A549 (cell line): ENCODE measurements at regions not wholly inside any gene's neighbourhood (a gene's known extent, or its start where the extent isn't known, plus 50 kb on each side); places are given as distances from the start of the nearest gene placed in this dataset.

ENCODE experiments used
- ATAC-seq, 2 experiments: fragments of 200-7000 bp in 1 of 2; fragments of >200 bp in 1 of 2; cut with Nextera tagmentation in 1 of 2; cut with Tn5 transposase in 1 of 2; 3 replicates each; pipeline versions ENCODE4 v1.8.0 to v1.9.1; 2018 to 2020; ENCODE audit warnings: mild to moderate bottlenecking in 1 of 2, moderate library complexity in 1 of 2
- CTCF ChIA-PET: fragments of 300-600 bp; sonication (Branson Sonifier 250); formaldehyde crosslinking; extraction: SDS; loops from one replicate; lab custom pipeline; 2021; ENCODE audit warnings: antibody characterized with exemption, inconsistent platforms; lab: Yijun Ruan, JAX
- POLR2A ChIA-PET: fragments of 350-600 bp; formaldehyde crosslinking; extraction: SDS; loops from one replicate; lab custom pipeline; 2021; ENCODE audit warnings: antibody characterized with exemption, inconsistent platforms; lab: Yijun Ruan, JAX
- DNase-seq, 2 experiments: peaks; one replicate each; pipeline versions ENCODE4 v3.0.0 to v3.0.0-alpha.2; 2011 to 2016; ENCODE audit warnings: low read depth in 1 of 2, low spot score in 1 of 2
- FAIRE-seq: peaks from 2 replicates; lab custom pipeline; 2011; peaks lifted over from hg19 to GRCh38; lab: Jason Lieb, UNC
- H3K27ac ChIP-seq, 2 experiments: fragments of >200 bp; sonication (Bioruptor Twin); formaldehyde crosslinking; 3 replicates each; pipeline ENCODE4 v1.5.1; 2016 to 2017
- H3K4me1 ChIP-seq: fragments of >200 bp; sonication (Bioruptor Twin); formaldehyde crosslinking; 3 replicates; pipeline ENCODE4 v1.6.1; 2016
- H3K4me2 ChIP-seq: fragments of >200 bp; sonication (Bioruptor Twin); formaldehyde crosslinking; 3 replicates; pipeline ENCODE4 v1.6.1; 2016
- H3K4me3 ChIP-seq: fragments of >200 bp; sonication (Bioruptor Twin); formaldehyde crosslinking; 3 replicates; pipeline ENCODE4 v1.5.1; 2016
- H3K9me3 ChIP-seq: fragments of >200 bp; sonication (Bioruptor Twin); formaldehyde crosslinking; 3 replicates; pipeline ENCODE4 v1.6.1; 2016
- BCL3 ChIP-seq: fragments of >200 bp; sonication (Bioruptor Twin); formaldehyde crosslinking; IDR thresholded peaks from 3 replicates; pipeline ENCODE4 v1.6.1; 2016
- BHLHE40 ChIP-seq: IDR thresholded peaks from 2 replicates; pipeline ENCODE4 v1.6.1; 2012; ENCODE audit warnings: low read depth, low read length, inconsistent platforms
- CBX2 ChIP-seq: fragments of 200-600 bp; sonication (generic); IDR thresholded peaks from 2 replicates; pipeline ENCODE4 v1.6.1; 2016; ENCODE audit warnings: low read depth, mild to moderate bottlenecking, borderline replicate concordance
- CBX8 ChIP-seq: fragments of 200-600 bp; sonication (generic); IDR thresholded peaks from 2 replicates; pipeline ENCODE4 v1.6.1; 2016
- CHD4 ChIP-seq: fragments of 200-600 bp; sonication (generic); IDR thresholded peaks from 2 replicates; pipeline ENCODE4 v1.6.1; 2016; ENCODE audit warnings: antibody characterized with exemption, mild to moderate bottlenecking, borderline replicate concordance
- E2F6 ChIP-seq: IDR thresholded peaks from 2 replicates; pipeline ENCODE4 v1.6.1; 2012; ENCODE audit warnings: low read depth, borderline replicate concordance
- EHF ChIP-seq: fragments of 250-450 bp; sonication (Bioruptor Pico); IDR thresholded peaks from 2 replicates; pipeline ENCODE4 v1.5.0; 2020; ENCODE audit warnings: mild to moderate bottlenecking
- ESRRA ChIP-seq: fragments of 150-350 bp; IDR thresholded peaks from 2 replicates; pipeline ENCODE4 v1.6.1; 2014; ENCODE audit warnings: mild to moderate bottlenecking, low read length, borderline replicate concordance
- FOSB ChIP-seq: fragments of 250-450 bp; sonication (Bioruptor Pico); IDR thresholded peaks from 2 replicates; pipeline ENCODE4 v1.5.0; 2020; ENCODE audit warnings: mild to moderate bottlenecking, moderate library complexity
- GATA3 ChIP-seq: IDR thresholded peaks from 2 replicates; pipeline ENCODE4 v1.6.1; 2012; ENCODE audit warnings: borderline replicate concordance
- HDAC2 ChIP-seq: fragments of 200-600 bp; sonication (generic); IDR thresholded peaks from 2 replicates; pipeline ENCODE4 v1.6.1; 2016
- HOXA7 ChIP-seq: fragments of 250-450 bp; sonication (Bioruptor Pico); IDR thresholded peaks from 2 replicates; pipeline ENCODE4 v1.5.0; 2020; ENCODE audit warnings: mild to moderate bottlenecking, moderate library complexity
- HOXB13 ChIP-seq: fragments of 250-450 bp; sonication (Bioruptor Pico); IDR thresholded peaks from 2 replicates; pipeline ENCODE4 v1.5.0; 2020; ENCODE audit warnings: low read depth, mild to moderate bottlenecking, moderate library complexity
- HOXB5 ChIP-seq: fragments of 250-450 bp; sonication (Bioruptor Pico); IDR thresholded peaks from 2 replicates; pipeline ENCODE4 v1.5.0; 2020; ENCODE audit warnings: mild to moderate bottlenecking, moderate library complexity
- JUN ChIP-seq, 2 experiments: fragments of >200 bp; sonication (Bioruptor Twin); formaldehyde crosslinking; IDR thresholded peaks; 2 replicates in 1 of 2; 3 replicates in 1 of 2; pipeline ENCODE4 v1.6.1; 2016 to 2017
- MAX ChIP-seq: IDR thresholded peaks from 2 replicates; pipeline ENCODE4 v1.6.1; 2012
- MYC ChIP-seq: IDR thresholded peaks from 2 replicates; pipeline ENCODE4 v1.6.1; 2012; ENCODE audit warnings: mild to moderate bottlenecking, inconsistent platforms, low read length, improper control_type of control experiment, borderline replicate concordance
- NPAS2 ChIP-seq: fragments of 250-450 bp; sonication (Bioruptor Pico); IDR thresholded peaks from 2 replicates; pipeline ENCODE4 v1.8.0; 2022; ENCODE audit warnings: mild to moderate bottlenecking, moderate library complexity, borderline replicate concordance
- NR3C1 ChIP-seq: fragments of >200 bp; sonication (Bioruptor Twin); formaldehyde crosslinking; IDR thresholded peaks from 3 replicates; pipeline ENCODE4 v1.6.1; 2017
- RFX5 ChIP-seq: fragments of 450-650 bp; IDR thresholded peaks from 2 replicates; pipeline ENCODE4 v1.7.1; 2014; ENCODE audit warnings: antibody characterized with exemption, mild to moderate bottlenecking, moderate library complexity
- SMC3 ChIP-seq: fragments of >200 bp; sonication (Bioruptor Twin); formaldehyde crosslinking; IDR thresholded peaks from 3 replicates; pipeline ENCODE4 v1.6.1; 2018; ENCODE audit warnings: inconsistent platforms
- TFCP2L1 ChIP-seq: fragments of 250-450 bp; sonication (Bioruptor Pico); IDR thresholded peaks from 2 replicates; pipeline ENCODE4 v1.5.0; 2021; ENCODE audit warnings: mild to moderate bottlenecking
- TP53 ChIP-seq: fragments of 250-450 bp; sonication (Bioruptor Pico); IDR thresholded peaks from 2 replicates; pipeline ENCODE4 v1.5.0; 2021; ENCODE audit warnings: mild to moderate bottlenecking, moderate library complexity
- USF2 ChIP-seq: fragments of 450-650 bp; IDR thresholded peaks from 2 replicates; pipeline ENCODE4 v1.6.1; 2014; ENCODE audit warnings: antibody characterized with exemption
- ZC3H11A ChIP-seq: fragments of 450-650 bp; IDR thresholded peaks from 2 replicates; pipeline ENCODE4 v1.6.1; 2014; ENCODE audit warnings: antibody characterized with exemption, mild to moderate bottlenecking
- ZNF302 ChIP-seq: fragments of 250-450 bp; sonication (Bioruptor Pico); IDR thresholded peaks from 2 replicates; pipeline ENCODE4 v1.9.0; 2021; ENCODE audit warnings: inconsistent platforms, mild to moderate bottlenecking, moderate library complexity
- ZSCAN20 ChIP-seq: fragments of 250-450 bp; sonication (Bioruptor Pico); IDR thresholded peaks from 2 replicates; pipeline ENCODE4 v1.8.0; 2022; ENCODE audit warnings: mild to moderate bottlenecking, moderate library complexity
- WGBS: methylation state at CpG from one replicate; pipeline ENCODE4 v1.1.6; 2017; ENCODE audit errors: missing lambda C conversion rate; 5-methylcytosine and 5-hydroxymethylcytosine counted together

GRCh38 chr12:98109266-98109665, 406.1 kb upstream of the TMPO start:
- H3K9me3 ChIP-seq = no peaks in the 10 kb centered on the region
- ChIA-PET POLR2A (no interaction called here), CTCF (no interaction called here)
- no peak for TF ChIP-seq CBX8
- TF ChIP-seq NPAS2 (CRISPR knock-in tag) = no peak
- TF ChIP-seq BHLHE40 = no peak
- no peak for TF ChIP-seq BCL3
- TF ChIP-seq ZSCAN20 (CRISPR knock-in tag) = no peak
- no peak for TF ChIP-seq SMC3
- TF ChIP-seq ZNF302 = no peak
- TF ChIP-seq HOXB5 (CRISPR knock-in tag) = no peak
- no peak for TF ChIP-seq CHD4
- no peak for TF ChIP-seq HDAC2
- TF ChIP-seq FOSB = no peak
- TF ChIP-seq CBX2 = no peak
- TF ChIP-seq JUN (IDR thresholded peaks at IDR 0.05) = no peak
- no peak for TF ChIP-seq HOXB13 (CRISPR knock-in tag)
- TF ChIP-seq RFX5 = no peak
- TF ChIP-seq TP53 (CRISPR knock-in tag) = no peak
- H3K4me3 ChIP-seq = no peak overlapping the region
- H3K4me1 ChIP-seq = no peaks in the 10 kb centered on the region
- DNase-seq (no peak), FAIRE-seq (no peak), ATAC-seq (no peak)
- H3K4me2 ChIP-seq = no peak overlapping the region
- no peak overlapping the region for H3K27ac ChIP-seq
- WGBS = 2% methylated on average over 3 of the region's 3 CpGs

GRCh38 chr12:98110536-98110935, 404.9 kb upstream of the TMPO start:
- ChIA-PET CTCF (no interaction called here), POLR2A (no interaction called here)
- Histone ChIP-seq H3K4me2 (no peak overlapping the region), H3K4me1 (no peaks in the 10 kb centered on the region), H3K9me3 (no peaks in the 10 kb centered on the region), H3K4me3 (no peak overlapping the region), H3K27ac (no peak overlapping the region)
- no peak for TF ChIP-seq FOSB
- no peak for TF ChIP-seq ESRRA
- no peak for TF ChIP-seq E2F6
- TF ChIP-seq USF2 = no peak
- TF ChIP-seq HDAC2 = no peak
- no peak for TF ChIP-seq NR3C1
- TF ChIP-seq EHF (CRISPR knock-in tag) = no peak
- no peak for TF ChIP-seq MYC
- no peak for TF ChIP-seq MAX
- TF ChIP-seq TFCP2L1 (CRISPR knock-in tag) = no peak
- no peak for TF ChIP-seq GATA3
- TF ChIP-seq RFX5 = no peak
- TF ChIP-seq BHLHE40 = no peak
- no peak for TF ChIP-seq ZC3H11A
- TF ChIP-seq HOXA7 = no peak
- FAIRE-seq (no peak), DNase-seq (no peak), ATAC-seq (no peak)
- WGBS = 61% methylated on average over 8 of the region's 8 CpGs
